ENCODE measurements at regions not wholly inside any gene's neighbourhood (a gene's known extent, or its start where the extent isn't known, plus 50 kb on each side); places are given as distances from the start of the nearest gene placed in this dataset.
A peak's percentile ranks its signal among the peaks of the same experiment; 100 is the strongest.

GRCh38 chr13:78326633-78327032, 276.7 kb downstream of the POU4F1 start:
- DNase-seq: no peak

- no peak for DNase-seq
Observed at GRCh38 chr13:78325585-78325984, 277.8 kb downstream of the POU4F1 start.

GRCh38 chr13:78323848-78324247, 279.5 kb downstream of the POU4F1 start:
- no peak for DNase-seq

GRCh38 chr13:78323040-78323439, 280.3 kb downstream of the POU4F1 start:
- no peak for DNase-seq

GRCh38 chr13:78319101-78319627, 284.2 kb downstream of the POU4F1 start:
- DNase-seq: no peak

GRCh38 chr13:78317030-78317429, 286.3 kb downstream of the POU4F1 start:
- DNase-seq: peak; percentile 27

GRCh38 chr13:78309497-78310180, 293.7 kb downstream of the POU4F1 start:
- no peak for DNase-seq

GRCh38 chr13:78306519-78307206, 296.7 kb downstream of the POU4F1 start:
- no peak for DNase-seq

GRCh38 chr13:78305171-78305570, 298.2 kb downstream of the POU4F1 start:
- peak; percentile 52 for DNase-seq

GRCh38 chr13:78299832-78300623, 303.3 kb downstream of the POU4F1 start:
- DNase-seq: no peak

- DNase-seq: no peak
Observed at GRCh38 chr13:78298657-78299056, 304.7 kb downstream of the POU4F1 start.

- no peak for DNase-seq
Observed at GRCh38 chr13:78286748-78287147, 316.6 kb downstream of the POU4F1 start.

- no peak for DNase-seq
Observed at GRCh38 chr13:78265098-78265497, 338.3 kb downstream of the POU4F1 start.

- no peak for DNase-seq
Observed at GRCh38 chr13:78258304-78258703, 339.7 kb upstream of the EDNRB start.

GRCh38 chr13:78256484-78256883, 337.9 kb upstream of the EDNRB start:
- no peak for DNase-seq

GRCh38 chr13:78254113-78254512, 335.5 kb upstream of the EDNRB start:
- DNase-seq: no peak

- no peak for DNase-seq
Observed at GRCh38 chr13:78247362-78247761, 328.7 kb upstream of the EDNRB start.

- no peak for DNase-seq
Observed at GRCh38 chr13:78241278-78241919, 322.8 kb upstream of the EDNRB start.

- DNase-seq: no peak
Observed at GRCh38 chr13:78239714-78240113, 321.1 kb upstream of the EDNRB start.

- DNase-seq: no peak
Observed at GRCh38 chr13:78238911-78239310, 320.3 kb upstream of the EDNRB start.

GRCh38 chr13:78228940-78229339, 310.3 kb upstream of the EDNRB start:
- no peak for DNase-seq

GRCh38 chr13:78228211-78228610, 309.6 kb upstream of the EDNRB start:
- no peak for DNase-seq

- no peak for DNase-seq
Observed at GRCh38 chr13:78227709-78228108, 309.1 kb upstream of the EDNRB start.
